ENCODE measurements at regions not wholly inside any gene's neighbourhood (a gene's known extent, or its start where the extent isn't known, plus 50 kb on each side); places are given as distances from the start of the nearest gene placed in this dataset.
"Not testable (repeated sequence)": the region's sequence is repeated elsewhere in the genome, so short reads cannot be mapped to it uniquely, and the experiment has no call there.

- no peaks in the 10 kb centered on the region for H3K4me1 ChIP-seq
- intact Hi-C loops (cut with DNase I; ENCODE audit: low total_unique reads), result no loop called here
- in situ Hi-C loops (cut with MboI; ENCODE audit: low sequenced_read_pairs in 4 of 4), result no loop called here
- no peak overlapping the region for H3K4me3 ChIP-seq
- no peak for ATAC-seq
- H3K27me3 ChIP-seq, result no peaks in the 10 kb centered on the region
- DNase-seq, result no peak
- H3K9me3 ChIP-seq, result no peaks in the 10 kb centered on the region
- no peaks in the 10 kb centered on the region for H3K36me3 ChIP-seq
- TF ChIP-seq POLR2A (IDR thresholded peaks at IDR 0.05), result no peak
- TF ChIP-seq CTCF (IDR thresholded peaks at IDR 0.05 in 4 of 5, conservative IDR thresholded peaks at IDR 0.05 in 1 of 5), result no peak
- H3K27ac ChIP-seq, result no peak overlapping the region
Measured at GRCh38 chr2:142425551-142425950, 294.7 kb upstream of the LRP1B start.

GRCh38 chr2:142423603-142424002 lies 292.8 kb upstream of the LRP1B start:
- intact Hi-C loops (cut with DNase I; ENCODE audit: low total_unique reads), result no loop called here
- in situ Hi-C loops (cut with MboI; ENCODE audit: low sequenced_read_pairs in 4 of 4), result no loop called here
- Histone ChIP-seq H3K27ac (no peak overlapping the region), H3K36me3 (no peaks in the 10 kb centered on the region), H3K4me3 (no peak overlapping the region), H3K9me3 (no peaks in the 10 kb centered on the region), H3K4me1 (no peaks in the 10 kb centered on the region), H3K27me3 (no peaks in the 10 kb centered on the region)
- no peak for DNase-seq
- ATAC-seq, result no peak
- no peak for TF ChIP-seq POLR2A (IDR thresholded peaks at IDR 0.05)
- TF ChIP-seq CTCF (IDR thresholded peaks at IDR 0.05 in 4 of 5, conservative IDR thresholded peaks at IDR 0.05 in 1 of 5), result no peak

GRCh38 chr2:142422769-142423168 lies 292.0 kb upstream of the LRP1B start:
- in situ Hi-C loops (cut with MboI; ENCODE audit: low sequenced_read_pairs in 4 of 4), result no loop called here
- H3K36me3 ChIP-seq, result no peaks in the 10 kb centered on the region
- DNase-seq (no peak), ATAC-seq (no peak)
- TF ChIP-seq POLR2A (IDR thresholded peaks at IDR 0.05), result no peak
- TF ChIP-seq CTCF (IDR thresholded peaks at IDR 0.05 in 4 of 5, conservative IDR thresholded peaks at IDR 0.05 in 1 of 5), result no peak
- no peaks in the 10 kb centered on the region for H3K9me3 ChIP-seq
- H3K27ac ChIP-seq, result no peak overlapping the region
- H3K4me3 ChIP-seq, result no peak overlapping the region
- no peaks in the 10 kb centered on the region for H3K27me3 ChIP-seq
- intact Hi-C loops (cut with DNase I; ENCODE audit: low total_unique reads), result no loop called here
- H3K4me1 ChIP-seq, result no peaks in the 10 kb centered on the region

GRCh38 chr2:142422041-142422440 lies 291.2 kb upstream of the LRP1B start:
- Histone ChIP-seq H3K4me3 (no peak overlapping the region), H3K4me1 (no peaks in the 10 kb centered on the region), H3K27me3 (no peaks in the 10 kb centered on the region), H3K27ac (no peak overlapping the region), H3K36me3 (no peaks in the 10 kb centered on the region), H3K9me3 (no peaks in the 10 kb centered on the region)
- TF ChIP-seq CTCF (IDR thresholded peaks at IDR 0.05 in 4 of 5, conservative IDR thresholded peaks at IDR 0.05 in 1 of 5), result no peak
- TF ChIP-seq POLR2A (IDR thresholded peaks at IDR 0.05), result no peak
- no peak for ATAC-seq
- DNase-seq, result no peak
- in situ Hi-C loops (cut with MboI; ENCODE audit: low sequenced_read_pairs in 4 of 4) (no loop called here), intact Hi-C loops (cut with DNase I; ENCODE audit: low total_unique reads) (no loop called here)

GRCh38 chr2:142418699-142419098 lies 287.9 kb upstream of the LRP1B start:
- H3K27me3 ChIP-seq; intact Hi-C loops (cut with DNase I; ENCODE audit: low total_unique reads); in situ Hi-C loops (cut with MboI; ENCODE audit: low sequenced_read_pairs in 4 of 4); H3K4me1 ChIP-seq; H3K4me3 ChIP-seq; H3K27ac ChIP-seq; H3K36me3 ChIP-seq; ATAC-seq; DNase-seq; H3K9me3 ChIP-seq: not testable (repeated sequence)

All from gastrocnemius medialis (tissue), 4 donors.